GM18909 (cell line): ENCODE measurements at regions not wholly inside any gene's neighbourhood (a gene's known extent, or its start where the extent isn't known, plus 50 kb on each side); places are given as distances from the start of the nearest gene placed in this dataset.
"Not testable (repeated sequence)": the region's sequence is repeated elsewhere in the genome, so short reads cannot be mapped to it uniquely, and the experiment has no call there.

ENCODE experiments used
- ATAC-seq: cut with Tn5 transposase; IDR thresholded peaks from one replicate; pipeline ENCODE4 v1.9.1; 2021; ENCODE audit warnings: mild to moderate bottlenecking; ENCODE audit not compliant: unreplicated experiment, poor library complexity

DNA sequence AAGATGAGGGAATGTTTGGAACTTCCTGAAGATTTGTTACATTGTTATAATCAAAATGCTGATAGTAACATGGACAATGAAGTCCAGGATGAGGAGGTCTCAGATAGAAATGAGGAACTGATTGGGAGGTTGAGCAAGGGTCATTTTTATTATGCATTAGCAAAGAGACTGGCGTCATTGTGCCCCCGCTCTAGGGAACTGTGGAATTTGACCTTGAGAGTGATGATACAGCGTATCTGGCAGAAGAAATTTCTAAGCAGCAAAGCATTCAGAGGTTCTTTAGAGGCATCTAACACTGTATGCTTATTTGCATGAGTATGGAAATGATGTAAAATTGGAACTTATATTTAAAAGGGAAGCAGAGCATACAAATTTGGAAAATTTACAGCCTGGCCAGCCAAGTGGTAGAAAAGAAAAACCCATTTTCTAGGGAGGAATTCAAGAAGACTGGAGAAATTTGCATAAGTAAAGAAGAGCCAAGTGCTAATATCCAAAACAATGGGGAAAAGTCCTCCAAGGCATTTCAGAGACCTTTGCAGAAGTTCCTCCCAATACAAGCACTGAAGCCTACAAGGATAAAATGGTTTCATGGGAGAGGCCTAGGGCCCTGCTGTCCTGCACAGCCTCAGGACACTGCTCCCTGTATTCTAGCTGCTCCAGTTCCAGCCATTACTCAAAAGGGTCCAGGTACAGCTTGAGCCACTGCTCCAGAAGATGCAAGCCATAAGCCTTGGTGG lies 483.0 kb upstream of the NDST4 start:
- ATAC-seq: no peak

DNA sequence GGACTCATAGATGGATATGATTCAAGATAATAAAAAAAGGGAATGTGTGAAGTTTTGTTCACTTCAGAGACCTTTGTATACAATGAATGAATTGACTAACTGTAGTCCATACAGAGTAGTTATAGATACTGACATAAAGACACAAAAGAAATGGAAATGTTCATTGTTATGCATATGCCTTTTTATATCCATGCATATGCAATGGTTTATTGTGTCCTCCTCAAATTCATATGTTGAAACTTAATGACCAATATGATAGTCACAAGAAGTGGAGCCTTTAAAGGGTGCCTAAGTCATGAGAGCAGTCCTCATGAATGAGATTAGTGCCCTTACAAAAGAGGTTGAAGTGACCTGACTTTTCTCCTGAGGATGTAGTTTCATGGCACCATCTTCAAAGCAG lies 467.5 kb upstream of the NDST4 start:
- no peak for ATAC-seq

DNA sequence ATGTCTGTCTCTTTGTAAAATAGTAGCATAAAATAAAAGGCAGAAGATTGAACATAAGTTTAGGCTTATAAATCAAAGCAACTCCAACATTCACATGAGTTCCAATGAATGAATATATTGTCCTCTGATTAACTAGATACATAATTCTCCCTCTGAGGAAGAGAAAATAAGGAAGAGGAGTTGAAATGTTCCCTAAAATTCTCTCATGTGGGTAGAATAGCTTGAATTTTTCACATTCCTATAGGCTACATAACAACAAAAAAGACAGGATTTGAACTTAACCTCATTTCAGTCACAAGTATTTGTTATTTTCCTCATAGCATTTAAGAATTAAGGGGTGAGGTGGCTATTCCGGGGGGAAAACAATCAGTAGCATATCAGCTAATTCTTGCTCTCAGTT lies 462.4 kb upstream of the NDST4 start:
- ATAC-seq: no peak

DNA sequence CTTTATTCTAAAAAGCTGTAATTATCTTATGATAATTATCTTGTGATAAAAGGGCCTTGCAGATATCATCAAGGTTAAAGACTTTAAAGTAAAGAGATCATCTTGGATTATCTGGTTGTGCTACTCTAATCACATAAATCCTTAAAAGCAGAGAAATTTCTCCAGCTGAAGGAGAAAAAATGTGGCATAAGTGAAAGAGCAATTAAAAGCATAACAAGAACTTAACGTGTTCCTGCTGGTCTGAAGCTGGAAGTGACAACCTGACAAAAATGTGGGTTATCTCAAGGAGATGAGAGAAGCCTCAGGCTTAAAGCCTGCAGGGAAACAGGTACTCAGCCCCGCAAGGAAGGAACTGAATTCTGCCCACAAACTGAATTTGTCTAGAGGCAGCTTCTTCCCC lies 449.1 kb upstream of the NDST4 start:
- no peak for ATAC-seq

DNA sequence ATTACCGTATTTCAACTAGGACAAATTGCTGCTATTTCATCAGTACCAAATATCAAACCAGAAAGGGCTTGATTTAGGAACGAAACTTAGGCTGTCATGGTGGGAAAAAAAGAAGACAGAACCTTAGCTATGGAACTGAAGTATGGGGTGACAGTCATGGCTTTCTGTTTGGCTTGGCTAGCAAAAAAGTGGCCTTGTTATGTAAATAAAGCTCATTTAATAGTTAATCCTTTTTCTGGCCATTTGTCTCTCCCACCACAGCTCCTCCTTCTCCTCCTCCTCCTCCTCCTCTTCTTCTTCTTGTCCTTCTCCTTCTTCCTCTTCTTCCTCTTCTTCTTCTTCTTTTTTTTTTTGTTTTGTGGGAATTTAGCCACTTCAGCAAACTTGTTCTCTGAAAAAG lies 434.7 kb upstream of the NDST4 start:
- ATAC-seq: no peak

DNA sequence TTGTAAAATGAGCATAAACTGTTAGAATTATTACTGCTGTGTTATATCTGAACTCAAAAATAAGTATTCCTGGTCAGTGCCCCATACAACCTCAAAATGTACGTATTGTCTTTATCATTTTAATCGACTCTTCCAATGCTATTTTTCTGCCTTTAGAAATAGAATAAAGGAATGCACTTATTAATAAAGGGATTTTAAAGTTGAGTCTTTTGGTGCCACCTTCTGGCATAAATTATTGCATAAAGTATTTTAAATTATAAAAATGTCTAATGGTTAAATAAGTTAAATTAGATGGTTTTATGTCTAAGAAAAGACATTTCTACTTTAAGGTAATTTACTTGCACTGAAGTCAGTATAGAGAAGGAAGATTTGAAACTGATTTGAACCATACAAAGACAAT lies 424.0 kb upstream of the NDST4 start:
- ATAC-seq: no peak

DNA sequence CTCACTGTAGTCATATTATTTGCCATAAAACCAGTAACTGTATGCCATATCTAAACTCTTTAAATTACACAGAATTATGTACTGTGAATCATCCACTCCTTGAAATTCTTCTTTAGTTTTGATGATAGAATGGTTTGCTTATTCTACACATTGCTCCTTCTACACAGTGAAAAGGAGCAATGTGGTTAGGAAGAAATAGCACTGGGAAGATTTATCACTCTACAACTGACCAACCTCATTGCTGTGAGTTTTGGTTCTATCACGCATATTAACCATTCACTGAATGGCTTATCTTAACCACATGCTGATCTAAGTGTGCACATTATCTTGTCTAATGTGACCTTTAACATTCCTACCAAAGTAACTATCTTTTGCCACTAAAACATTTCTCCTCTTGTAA lies 415.7 kb upstream of the NDST4 start:
- ATAC-seq: no peak

DNA sequence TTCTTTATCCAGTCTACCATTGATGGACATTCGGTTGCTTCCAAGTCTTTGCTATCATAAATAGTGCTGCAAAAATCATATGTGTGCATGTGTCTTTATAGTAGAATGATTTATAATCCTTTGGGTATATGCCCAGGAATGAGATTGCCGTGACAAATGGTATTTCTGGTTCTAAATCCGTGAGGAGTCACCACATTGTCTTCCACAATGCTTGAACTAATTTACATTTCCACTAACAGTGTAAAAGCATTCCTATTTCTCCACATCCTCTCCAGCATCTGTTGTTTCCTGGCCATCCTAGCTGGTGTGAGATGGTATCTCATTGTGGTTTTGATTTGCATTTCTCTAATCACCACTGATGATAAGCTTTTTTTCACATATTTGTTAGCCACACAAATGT lies 406.1 kb upstream of the NDST4 start:
- ATAC-seq: not testable (repeated sequence)

DNA sequence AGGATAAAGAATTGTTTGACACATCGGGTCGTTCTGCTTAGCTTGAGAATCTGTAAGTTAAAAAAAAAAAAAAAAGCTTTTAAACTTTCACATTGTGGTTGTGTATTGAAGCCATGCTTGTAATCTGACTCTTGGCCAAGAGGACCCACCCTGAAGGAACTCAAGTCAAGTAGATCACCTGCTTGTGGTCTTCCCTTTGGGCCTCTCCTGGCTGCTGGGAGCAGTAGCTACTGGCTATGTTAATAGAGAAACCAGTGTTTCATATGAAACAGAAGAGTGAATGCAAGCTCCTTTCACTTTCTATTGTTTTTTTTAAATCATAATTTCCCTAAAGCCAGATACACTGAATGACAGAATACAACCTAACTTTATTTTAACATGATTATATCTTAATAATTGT lies 402.4 kb upstream of the NDST4 start:
- peak; percentile 98 for ATAC-seq

DNA sequence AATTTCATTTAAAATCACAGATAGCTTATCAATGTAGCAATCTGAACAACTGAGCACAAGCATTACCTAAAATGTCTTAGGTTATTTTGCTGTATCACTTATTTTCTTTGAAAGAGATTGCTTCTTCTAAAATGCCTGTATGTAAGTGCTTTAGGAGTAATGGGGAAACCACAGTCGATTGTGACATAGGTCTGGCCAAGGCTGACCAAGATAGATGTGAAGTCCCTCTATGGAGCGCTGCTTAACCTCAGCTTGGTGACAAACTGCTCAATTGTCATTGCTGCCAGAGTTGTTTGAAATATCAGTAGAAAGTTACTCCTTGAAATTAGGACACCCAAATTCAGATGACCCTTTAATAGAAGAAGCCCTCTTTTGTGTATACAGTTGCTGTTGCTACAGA lies 401.9 kb upstream of the NDST4 start:
- ATAC-seq: peak; percentile 9

DNA sequence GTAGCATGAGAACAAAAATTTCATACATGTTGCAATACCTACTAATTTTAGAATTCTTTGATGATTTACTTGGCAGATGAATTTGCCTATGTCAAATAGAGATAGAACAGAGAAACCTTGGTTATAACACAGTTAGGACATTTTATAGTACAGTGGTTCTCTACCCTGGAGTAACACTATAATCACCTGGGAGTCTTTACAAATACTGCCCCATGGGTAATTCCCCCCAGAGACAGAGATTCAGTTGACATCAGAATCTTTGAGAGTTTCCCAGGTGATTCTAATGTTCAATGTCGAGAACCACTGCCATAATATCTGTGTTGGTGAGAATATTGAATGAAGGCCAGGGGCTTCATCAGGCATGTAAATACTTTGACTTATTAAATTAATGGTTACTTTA lies 401.3 kb upstream of the NDST4 start:
- no peak for ATAC-seq

DNA sequence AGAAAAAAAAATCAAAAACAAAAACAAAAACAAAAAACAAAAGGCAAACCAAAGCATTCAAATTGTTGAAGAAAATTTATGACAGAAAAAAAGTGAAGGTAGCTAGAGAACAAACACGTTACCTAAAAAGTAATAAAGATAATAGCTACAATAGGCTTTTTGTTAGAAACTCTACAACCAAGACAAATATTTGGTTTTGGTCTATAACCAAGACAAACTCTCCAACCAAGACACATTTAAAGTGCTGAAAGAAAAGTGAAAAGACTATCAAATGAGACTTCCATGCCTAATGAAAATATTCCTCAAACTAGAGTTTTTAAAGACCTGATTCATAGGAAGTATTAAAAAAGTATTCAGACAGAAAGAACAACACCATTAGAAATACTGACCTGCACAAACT lies 391.9 kb upstream of the NDST4 start:
- ATAC-seq: no peak

DNA sequence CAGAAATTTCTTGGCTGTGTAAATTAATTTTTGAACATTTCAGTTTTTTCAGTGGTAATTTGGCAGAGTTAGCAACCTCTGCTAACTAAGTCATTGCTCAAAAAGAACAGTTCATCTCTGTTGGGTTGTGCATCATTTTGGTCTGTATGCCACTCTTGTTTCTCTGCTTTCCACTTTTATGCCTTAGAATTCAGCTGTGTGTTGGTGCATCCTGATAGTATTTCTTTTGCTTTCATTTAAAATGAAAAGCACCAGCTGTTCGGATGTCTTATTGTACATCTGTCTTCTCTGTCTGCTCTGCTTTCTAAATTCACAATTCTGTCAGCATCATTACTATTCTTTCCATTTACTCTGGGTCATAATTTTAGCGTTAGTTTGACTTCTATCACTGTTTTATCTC lies 388.2 kb upstream of the NDST4 start:
- ATAC-seq: no peak

DNA sequence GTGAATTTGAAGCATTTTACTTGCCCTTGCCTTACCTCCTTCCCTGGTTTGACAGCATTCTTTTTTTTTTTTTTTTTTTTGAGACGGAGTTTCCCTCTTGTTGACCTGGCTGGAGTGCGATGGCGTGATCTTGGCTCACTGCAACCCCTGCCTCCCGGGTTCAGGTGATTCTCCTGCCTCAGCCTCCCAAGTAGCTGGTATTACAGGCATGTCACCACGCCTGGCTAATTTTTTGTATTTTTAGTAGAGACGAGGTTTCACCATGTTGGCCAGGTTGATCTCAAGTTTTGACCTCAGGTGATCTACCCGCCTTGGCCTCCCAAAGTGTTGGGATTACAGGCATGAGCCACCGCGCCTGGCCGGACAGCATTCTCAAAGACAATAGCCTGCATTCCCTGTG lies 380.4 kb upstream of the NDST4 start:
- ATAC-seq: not testable (repeated sequence)

DNA sequence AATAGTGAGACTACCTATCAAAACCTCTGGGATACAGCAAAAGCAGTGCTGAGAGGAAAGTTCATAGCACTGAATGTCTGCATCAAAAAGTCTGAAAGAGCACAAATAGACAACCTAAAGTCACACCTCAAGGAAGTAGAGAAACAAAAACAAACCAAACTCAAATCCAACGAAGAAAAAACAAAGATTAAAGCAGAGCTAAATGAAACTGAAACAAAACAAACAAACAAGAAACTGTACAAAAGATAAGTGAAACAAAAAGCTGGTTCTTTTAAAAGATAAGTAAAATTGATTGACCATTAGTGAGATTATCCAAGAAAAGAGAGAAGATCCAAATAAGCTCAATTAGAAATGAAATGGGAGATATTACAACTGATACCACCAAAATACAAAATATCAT lies 378.3 kb upstream of the NDST4 start:
- ATAC-seq: no peak

DNA sequence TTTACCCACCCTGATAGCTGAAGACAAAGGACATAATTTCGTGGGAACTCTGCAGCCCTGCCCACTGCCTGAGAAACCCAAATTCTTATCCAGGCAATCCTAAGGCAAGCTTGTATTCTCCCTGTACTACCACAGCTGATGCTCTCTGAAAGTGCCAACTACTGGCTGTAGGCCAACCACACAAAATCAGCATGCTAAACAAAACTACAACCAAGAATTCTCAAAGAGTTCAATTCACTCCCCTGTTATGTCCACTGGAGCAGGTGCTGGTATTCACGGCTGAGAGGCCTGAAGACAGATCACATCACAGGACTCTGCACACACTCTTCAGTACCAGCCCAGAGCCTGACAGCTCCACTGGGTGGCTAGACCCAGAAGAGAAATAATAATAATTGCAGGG lies 375.9 kb upstream of the NDST4 start:
- ATAC-seq: no peak

DNA sequence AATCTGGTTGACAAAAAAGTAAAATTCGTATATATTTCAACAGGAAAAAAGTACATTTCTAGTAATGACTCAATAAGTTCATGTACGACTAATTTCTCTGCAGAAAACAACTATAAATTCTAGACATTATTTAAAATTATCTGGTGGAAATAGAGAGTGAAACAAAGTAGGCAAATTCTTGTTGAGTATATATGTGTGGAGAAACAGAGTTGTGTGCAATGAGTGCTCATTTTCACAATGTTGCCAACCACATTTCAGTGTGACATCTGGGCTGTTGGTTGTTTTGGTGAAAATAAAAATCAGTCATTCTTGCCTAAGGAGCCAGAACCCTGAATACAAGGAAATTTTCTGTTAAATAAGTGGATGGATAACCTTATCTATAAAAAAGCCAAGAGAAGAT lies 372.0 kb upstream of the NDST4 start:
- ATAC-seq: no peak

DNA sequence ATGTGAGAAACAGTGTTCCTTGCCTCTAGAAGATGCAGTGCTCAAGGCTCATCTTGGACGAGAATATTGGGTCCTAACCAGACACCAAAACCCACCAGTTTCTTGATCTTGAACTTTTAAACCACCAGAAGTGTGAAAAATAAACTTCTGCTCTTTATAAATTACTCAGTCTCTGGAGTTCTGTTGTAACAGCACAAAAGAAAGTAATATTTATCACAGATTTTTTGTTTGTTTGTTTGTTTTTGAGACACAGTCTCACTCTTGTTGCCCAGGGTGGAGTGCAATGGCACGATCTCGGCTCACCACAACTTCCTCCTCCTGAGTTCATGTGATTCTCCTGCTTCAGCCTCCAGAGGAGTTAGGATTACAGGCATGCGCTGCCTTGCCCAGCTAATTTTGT lies 371.1 kb upstream of the NDST4 start:
- no peak for ATAC-seq

DNA sequence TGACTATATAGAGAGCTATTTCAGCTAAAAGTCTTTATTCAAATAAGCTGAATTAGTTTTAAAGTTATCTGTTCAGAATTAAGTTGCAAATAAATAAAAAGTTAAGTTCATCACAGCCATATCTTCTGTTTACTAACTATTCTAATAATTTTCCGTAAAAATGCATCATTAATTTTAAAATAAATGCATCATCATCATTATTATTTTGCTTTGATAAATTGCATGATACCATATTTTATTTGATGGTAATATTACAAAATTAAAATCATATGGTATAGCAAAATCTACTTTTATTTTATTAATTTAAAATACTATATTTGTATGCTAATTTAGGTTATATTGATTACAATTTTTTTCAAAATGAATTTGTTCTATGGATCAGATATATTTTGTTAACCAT lies 357.3 kb upstream of the NDST4 start:
- no peak for ATAC-seq

DNA sequence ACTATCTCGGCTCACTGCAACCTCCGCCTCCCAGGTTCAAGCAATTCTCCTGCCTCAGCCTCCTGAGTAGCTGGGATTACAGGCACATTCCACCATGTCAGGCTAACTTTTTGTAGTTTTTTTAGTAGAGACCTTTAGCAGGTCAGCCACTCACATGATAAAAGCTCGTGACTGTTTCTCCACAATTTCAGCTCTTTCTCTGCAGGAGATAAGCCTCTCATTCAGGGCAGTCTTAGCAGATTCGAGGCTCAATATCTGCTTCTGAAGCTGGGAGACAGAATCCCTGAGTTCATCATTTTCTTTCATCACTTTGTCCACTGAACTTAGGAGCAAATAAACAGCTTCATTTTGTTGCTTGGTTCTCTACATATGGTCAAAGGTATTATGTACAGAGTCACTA lies 345.9 kb upstream of the NDST4 start:
- not testable (repeated sequence) for ATAC-seq

DNA sequence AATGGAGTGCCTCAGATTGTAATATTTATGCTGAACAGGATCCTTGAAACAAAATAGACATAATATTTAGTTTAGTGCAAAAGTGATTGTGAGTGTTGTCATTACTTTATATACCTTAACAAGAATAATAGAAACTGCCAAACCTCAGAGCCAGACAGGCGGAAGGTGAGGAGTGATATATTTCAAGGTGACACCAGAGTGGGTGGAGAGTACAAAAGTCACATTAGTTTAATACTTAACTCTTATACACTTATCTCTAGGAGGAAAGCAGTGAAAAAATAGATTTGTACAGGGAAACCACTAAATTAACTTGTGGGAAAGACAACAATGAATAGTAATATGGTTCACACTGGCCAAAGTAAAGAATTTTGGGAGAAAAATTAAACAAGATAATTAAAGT lies 342.8 kb upstream of the NDST4 start:
- no peak for ATAC-seq

DNA sequence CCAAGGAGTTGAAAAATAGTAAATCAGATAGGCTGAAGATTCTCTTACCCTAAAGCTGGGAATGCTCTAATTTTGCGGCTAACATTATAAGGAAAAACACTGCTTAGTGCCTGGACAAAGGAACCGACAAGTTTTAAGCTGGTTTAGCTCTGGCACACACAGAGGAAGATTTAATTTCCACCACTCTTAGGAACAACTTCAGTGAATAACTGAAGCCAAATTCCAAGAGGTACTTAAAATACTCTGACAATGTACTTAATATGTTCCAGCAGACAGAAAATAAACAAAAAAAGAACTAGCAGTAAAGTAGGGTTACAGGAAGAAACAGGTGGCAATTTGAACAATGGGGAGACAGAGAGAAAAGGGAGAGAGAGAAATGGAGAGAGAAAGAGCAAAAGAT lies 340.8 kb upstream of the NDST4 start:
- no peak for ATAC-seq

DNA sequence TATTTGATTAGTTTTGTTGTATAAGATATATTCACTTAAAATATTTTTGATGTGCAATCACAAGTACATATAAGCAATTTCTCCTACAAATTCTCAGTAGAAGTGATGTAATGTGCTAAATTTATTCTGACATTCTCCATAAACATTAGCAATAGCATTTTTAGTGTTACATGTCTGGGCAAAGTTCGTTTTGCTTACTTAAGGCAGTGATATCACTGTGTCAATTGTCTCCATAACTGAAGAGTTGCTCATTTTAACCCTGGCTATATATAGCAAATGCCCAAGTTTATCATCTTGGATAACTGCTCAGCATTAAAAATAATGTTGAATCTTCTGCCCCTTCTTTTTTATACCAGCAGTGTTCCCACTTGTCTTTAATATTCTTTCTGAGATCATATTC lies 340.0 kb upstream of the NDST4 start:
- ATAC-seq: no peak
